Hematopoietic multipotent progenitor cell (in vitro differentiated cells): ENCODE measurements at regions not wholly inside any gene's neighbourhood (a gene's known extent, or its start where the extent isn't known, plus 50 kb on each side); places are given as distances from the start of the nearest gene placed in this dataset.
"Not testable (repeated sequence)": the region's sequence is repeated elsewhere in the genome, so short reads cannot be mapped to it uniquely, and the experiment has no call there.

Experiments
- DNase-seq, 3 donors: peaks; one replicate each; pipeline ENCODE4 v3.0.0-alpha.2; 2011 to 2015; ENCODE audit warnings: low read depth in 2 of 3, low spot score in 2 of 3

GRCh38 chr4:77305766-77306165 is 148.8 kb downstream of the CCNG2 start:
- DNase-seq = no peak

- DNase-seq = no peak
Measured at GRCh38 chr4:77306496-77306895, 149.5 kb downstream of the CCNG2 start.

- DNase-seq = peak in 1 of 3 donors; percentile 42
Measured at GRCh38 chr4:77308843-77309242, 151.8 kb downstream of the CCNG2 start.

- no peak for DNase-seq
Measured at GRCh38 chr4:77309496-77309895, 152.5 kb downstream of the CCNG2 start.

- no peak for DNase-seq
Measured at GRCh38 chr4:77310931-77311330, 153.9 kb downstream of the CCNG2 start.

GRCh38 chr4:77314697-77315096 is 157.7 kb downstream of the CCNG2 start:
- DNase-seq = no peak

GRCh38 chr4:77327151-77327550 is 170.1 kb downstream of the CCNG2 start:
- DNase-seq = no peak

GRCh38 chr4:77332696-77333270 is 175.8 kb downstream of the CCNG2 start:
- DNase-seq = no peak

- DNase-seq = no peak
Measured at GRCh38 chr4:77336411-77337142, 179.6 kb downstream of the CCNG2 start.

GRCh38 chr4:77342170-77342810 is 185.3 kb downstream of the CCNG2 start:
- DNase-seq = no peak

GRCh38 chr4:77344001-77344400 is 187.0 kb downstream of the CCNG2 start:
- DNase-seq = no peak

- DNase-seq = no peak
Measured at GRCh38 chr4:77344784-77345183, 187.8 kb downstream of the CCNG2 start.

GRCh38 chr4:77347351-77347966 is 190.5 kb downstream of the CCNG2 start:
- no peak for DNase-seq

- no peak for DNase-seq
Measured at GRCh38 chr4:77348815-77349214, 191.8 kb downstream of the CCNG2 start.

GRCh38 chr4:77349364-77349763 is 192.4 kb downstream of the CCNG2 start:
- DNase-seq = no peak

GRCh38 chr4:77349796-77350195 is 192.8 kb downstream of the CCNG2 start:
- DNase-seq = no peak

- DNase-seq = no peak
Measured at GRCh38 chr4:77352192-77352591, 195.2 kb downstream of the CCNG2 start.

- DNase-seq = not testable (repeated sequence)
Measured at GRCh38 chr4:77353724-77354315, 196.8 kb downstream of the CCNG2 start.

GRCh38 chr4:77354550-77354949 is 197.5 kb downstream of the CCNG2 start:
- no peak for DNase-seq

- DNase-seq = no peak
Measured at GRCh38 chr4:77355731-77356130, 198.7 kb downstream of the CCNG2 start.

GRCh38 chr4:77358315-77358928 is 201.4 kb downstream of the CCNG2 start:
- DNase-seq = peak in 2 of 3 donors; percentile 12 to 53
